Vagina (tissue), 2 donors: ENCODE measurements at regions not wholly inside any gene's neighbourhood (a gene's known extent, or its start where the extent isn't known, plus 50 kb on each side); places are given as distances from the start of the nearest gene placed in this dataset.

ENCODE experiments used
- POLR2A ChIP-seq, 2 donors: fragments of 450-650 bp; IDR thresholded peaks; one replicate each; pipeline ENCODE4 v1.6.1; 2017; ENCODE audit warnings: antibody characterized with exemption in 2 of 2, mild to moderate bottlenecking in 2 of 2, moderate library complexity in 2 of 2
- POLR2AphosphoS5 ChIP-seq, 2 donors: sonication (generic); formaldehyde crosslinking; IDR thresholded peaks; one replicate each; pipeline ENCODE4 v1.9.0; 2017; ENCODE audit warnings: antibody characterized with exemption in 2 of 2, mild to moderate bottlenecking in 2 of 2, low read depth in 1 of 2; ENCODE audit not compliant: insufficient read depth in 1 of 2
- TF ChIP-seq, protein P1 (sequence below), 3 experiments: fragments of 450-650 bp in 2 of 3; fragments of 200-600 bp in 1 of 3; sonication (generic) in 1 of 3; IDR thresholded peaks; one replicate each; pipeline ENCODE4 v1.5.1; 2017 to 2019; ENCODE audit warnings: antibody characterized with exemption in 3 of 3, mild to moderate bottlenecking in 2 of 3, moderate library complexity in 2 of 3

DNA sequence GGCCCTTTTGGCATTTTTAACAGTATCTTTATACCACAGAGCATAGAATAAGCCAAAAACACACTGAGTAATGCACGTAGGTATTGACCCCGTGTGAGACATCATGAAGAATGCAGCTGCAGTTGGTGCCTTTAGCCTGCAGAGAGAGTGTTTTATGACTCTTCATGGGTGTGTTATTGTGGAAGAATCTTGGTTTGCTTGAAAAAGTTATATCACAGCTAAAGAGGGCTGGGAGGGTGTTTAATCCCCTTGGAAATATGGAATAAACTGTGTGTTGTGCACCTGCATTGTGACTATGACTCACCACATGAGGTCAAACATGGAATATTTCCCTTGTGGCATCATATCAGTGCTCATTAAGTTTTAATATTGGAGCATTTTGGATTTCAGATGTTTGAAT is 458.7 kb downstream of the CDH9 start:
- TF ChIP-seq, protein P1, sequence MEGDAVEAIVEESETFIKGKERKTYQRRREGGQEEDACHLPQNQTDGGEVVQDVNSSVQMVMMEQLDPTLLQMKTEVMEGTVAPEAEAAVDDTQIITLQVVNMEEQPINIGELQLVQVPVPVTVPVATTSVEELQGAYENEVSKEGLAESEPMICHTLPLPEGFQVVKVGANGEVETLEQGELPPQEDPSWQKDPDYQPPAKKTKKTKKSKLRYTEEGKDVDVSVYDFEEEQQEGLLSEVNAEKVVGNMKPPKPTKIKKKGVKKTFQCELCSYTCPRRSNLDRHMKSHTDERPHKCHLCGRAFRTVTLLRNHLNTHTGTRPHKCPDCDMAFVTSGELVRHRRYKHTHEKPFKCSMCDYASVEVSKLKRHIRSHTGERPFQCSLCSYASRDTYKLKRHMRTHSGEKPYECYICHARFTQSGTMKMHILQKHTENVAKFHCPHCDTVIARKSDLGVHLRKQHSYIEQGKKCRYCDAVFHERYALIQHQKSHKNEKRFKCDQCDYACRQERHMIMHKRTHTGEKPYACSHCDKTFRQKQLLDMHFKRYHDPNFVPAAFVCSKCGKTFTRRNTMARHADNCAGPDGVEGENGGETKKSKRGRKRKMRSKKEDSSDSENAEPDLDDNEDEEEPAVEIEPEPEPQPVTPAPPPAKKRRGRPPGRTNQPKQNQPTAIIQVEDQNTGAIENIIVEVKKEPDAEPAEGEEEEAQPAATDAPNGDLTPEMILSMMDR (IDR thresholded peaks at IDR 0.05) = no peak
- TF ChIP-seq POLR2A (IDR thresholded peaks at IDR 0.05) (no peak), POLR2AphosphoS5 (IDR thresholded peaks at IDR 0.05; ENCODE audit: insufficient read depth in 1 of 2, low read depth in 1 of 2) (no peak)
